ENCODE measurements at regions not wholly inside any gene's neighbourhood (a gene's known extent, or its start where the extent isn't known, plus 50 kb on each side); places are given as distances from the start of the nearest gene placed in this dataset.

GRCh38 chr9:89718176-89718575 is 113.4 kb downstream of the GADD45G start:
- H3K36me3 ChIP-seq (replicated peaks; ENCODE audit: insufficient read depth, low read length): no peaks in the 10 kb centered on the region
- H3K27ac ChIP-seq (ENCODE audit: low read length): no peak overlapping the region
- no peak overlapping the region for H2AFZ ChIP-seq (ENCODE audit: low read length)
- DNase-seq: no peak
- no peaks in the 10 kb centered on the region for H3K27me3 ChIP-seq (replicated peaks; ENCODE audit: insufficient read depth, low read length)
- no peak overlapping the region for H3K4me3 ChIP-seq (ENCODE audit: low read length)
- H3K9me3 ChIP-seq (replicated peaks; ENCODE audit: insufficient read depth, low read length): no peaks in the 10 kb centered on the region
- no peak overlapping the region for H3K4me2 ChIP-seq (ENCODE audit: low read depth, low read length)
- H3F3A ChIP-seq (ENCODE audit: insufficient read depth, low read length): no peaks in the 10 kb centered on the region; the same call in 1 of the 2 replicates
- H4K20me1 ChIP-seq (ENCODE audit: insufficient read depth, low read length): no peaks in the 10 kb centered on the region
- TF ChIP-seq EZH2 (optimal IDR thresholded peaks at IDR 0.05; ENCODE audit: low read depth, low read length) (no peak), EZH2phosphoT487 (IDR thresholded peaks at IDR 0.05; ENCODE audit: low read length) (no peak), CTCF (IDR thresholded peaks at IDR 0.05; ENCODE audit: low read length) (no peak)
- no peaks in the 10 kb centered on the region for H3K79me2 ChIP-seq (ENCODE audit: low read length)
- no peak overlapping the region for H3K9ac ChIP-seq (ENCODE audit: low read length)
- H3K9me2 ChIP-seq (replicated peaks; ENCODE audit: insufficient read depth, low read length): no peaks in the 10 kb centered on the region
- H3K4me1 ChIP-seq (ENCODE audit: low read length): peaks cover 13% of the 10 kb centered on the region; the same call in 1 of the 2 replicates

- no peaks in the 10 kb centered on the region for H3K27me3 ChIP-seq (replicated peaks; ENCODE audit: insufficient read depth, low read length)
- no peaks in the 10 kb centered on the region for H4K20me1 ChIP-seq (ENCODE audit: insufficient read depth, low read length)
- no peak for TF ChIP-seq EZH2phosphoT487 (IDR thresholded peaks at IDR 0.05; ENCODE audit: low read length)
- no peak for TF ChIP-seq CTCF (IDR thresholded peaks at IDR 0.05; ENCODE audit: low read length)
- no peak for TF ChIP-seq EZH2 (optimal IDR thresholded peaks at IDR 0.05; ENCODE audit: low read depth, low read length)
- H3F3A ChIP-seq (ENCODE audit: insufficient read depth, low read length): no peaks in the 10 kb centered on the region; the same call in 1 of the 2 replicates
- H3K9ac ChIP-seq (ENCODE audit: low read length): no peak overlapping the region
- H3K4me1 ChIP-seq (ENCODE audit: low read length): peaks cover 13% of the 10 kb centered on the region; the same call in 1 of the 2 replicates
- no peak overlapping the region for H3K27ac ChIP-seq (ENCODE audit: low read length)
- no peak for DNase-seq
- H3K9me2 ChIP-seq (replicated peaks; ENCODE audit: insufficient read depth, low read length): no peaks in the 10 kb centered on the region
- H2AFZ ChIP-seq (ENCODE audit: low read length): no peak overlapping the region
- H3K4me2 ChIP-seq (ENCODE audit: low read depth, low read length): no peak overlapping the region
- H3K36me3 ChIP-seq (replicated peaks; ENCODE audit: insufficient read depth, low read length): no peaks in the 10 kb centered on the region
- H3K9me3 ChIP-seq (replicated peaks; ENCODE audit: insufficient read depth, low read length): no peaks in the 10 kb centered on the region
- no peaks in the 10 kb centered on the region for H3K79me2 ChIP-seq (ENCODE audit: low read length)
- H3K4me3 ChIP-seq (ENCODE audit: low read length): no peak overlapping the region
Observed at GRCh38 chr9:89718651-89719050, 113.8 kb downstream of the GADD45G start.

GRCh38 chr9:89719202-89719601 is 114.4 kb downstream of the GADD45G start:
- H4K20me1 ChIP-seq (ENCODE audit: insufficient read depth, low read length): no peaks in the 10 kb centered on the region
- no peak overlapping the region for H2AFZ ChIP-seq (ENCODE audit: low read length)
- H3K4me2 ChIP-seq (ENCODE audit: low read depth, low read length): no peak overlapping the region
- no peak overlapping the region for H3K27ac ChIP-seq (ENCODE audit: low read length)
- no peak for TF ChIP-seq CTCF (IDR thresholded peaks at IDR 0.05; ENCODE audit: low read length)
- no peak for TF ChIP-seq EZH2phosphoT487 (IDR thresholded peaks at IDR 0.05; ENCODE audit: low read length)
- TF ChIP-seq EZH2 (optimal IDR thresholded peaks at IDR 0.05; ENCODE audit: low read depth, low read length): no peak
- H3K9ac ChIP-seq (ENCODE audit: low read length): no peak overlapping the region
- no peaks in the 10 kb centered on the region for H3K79me2 ChIP-seq (ENCODE audit: low read length)
- peaks cover 13% of the 10 kb centered on the region; the same call in 1 of the 2 replicates for H3K4me1 ChIP-seq (ENCODE audit: low read length)
- H3K4me3 ChIP-seq (ENCODE audit: low read length): no peak overlapping the region
- H3F3A ChIP-seq (ENCODE audit: insufficient read depth, low read length): no peaks in the 10 kb centered on the region; the same call in 1 of the 2 replicates
- no peaks in the 10 kb centered on the region for H3K9me3 ChIP-seq (replicated peaks; ENCODE audit: insufficient read depth, low read length)
- H3K36me3 ChIP-seq (replicated peaks; ENCODE audit: insufficient read depth, low read length): no peaks in the 10 kb centered on the region
- no peaks in the 10 kb centered on the region for H3K27me3 ChIP-seq (replicated peaks; ENCODE audit: insufficient read depth, low read length)
- DNase-seq: no peak
- no peaks in the 10 kb centered on the region for H3K9me2 ChIP-seq (replicated peaks; ENCODE audit: insufficient read depth, low read length)
